DND-41 (cell line): ENCODE measurements at regions not wholly inside any gene's neighbourhood (a gene's known extent, or its start where the extent isn't known, plus 50 kb on each side); places are given as distances from the start of the nearest gene placed in this dataset.

ENCODE experiments used
- ATAC-seq: fragments of 200-7000 bp; cut with Tn5 transposase; 3 replicates; pipeline ENCODE4 v1.9.1; 2021; ENCODE audit warnings: low read depth; ENCODE audit not compliant: insufficient read depth
- DNase-seq: peaks from one replicate; pipeline ENCODE4 v3.0.0-alpha.2; 2020
- H2AFZ ChIP-seq: 2 replicates; pipeline ENCODE4 v1.6.0; 2012; ENCODE audit warnings: low read depth, low read length
- H3K27ac ChIP-seq: 2 replicates; pipeline ENCODE4 v1.5.1; 2012; ENCODE audit warnings: low read length, inconsistent platforms
- H3K27me3 ChIP-seq: fragments of 200-600 bp; sonication (generic); 2 replicates; pipeline ENCODE4 v1.6.0; 2012; ENCODE audit warnings: low read length, mild to moderate bottlenecking, inconsistent platforms; ENCODE audit not compliant: insufficient read depth, poor library complexity
- H3K36me3 ChIP-seq: 2 replicates; pipeline ENCODE4 v1.5.1; 2012; ENCODE audit warnings: low read length, inconsistent platforms; ENCODE audit not compliant: insufficient read depth
- H3K4me1 ChIP-seq: 2 replicates; pipeline ENCODE4 v1.5.1; 2012; ENCODE audit warnings: mild to moderate bottlenecking, low read length; ENCODE audit not compliant: insufficient read depth
- H3K4me2 ChIP-seq: 2 replicates; pipeline ENCODE4 v1.6.0; 2012; ENCODE audit warnings: mild to moderate bottlenecking, moderate library complexity, low read length, inconsistent platforms; ENCODE audit not compliant: insufficient read depth
- H3K4me3 ChIP-seq, 2 experiments: fragments of 200-600 bp in 1 of 2; shearing (Covaris generic) in 1 of 2; 2 replicates each; pipeline ENCODE4 v1.5.1; 2012 to 2016; ENCODE audit warnings: inconsistent platforms in 2 of 2, low read length in 2 of 2, mild to moderate bottlenecking in 2 of 2, low read depth in 1 of 2, moderate library complexity in 1 of 2
- H3K79me2 ChIP-seq: 2 replicates; pipeline ENCODE4 v1.6.0; 2012; ENCODE audit warnings: low read length, inconsistent platforms; ENCODE audit not compliant: insufficient read depth
- H3K9ac ChIP-seq: 2 replicates; pipeline ENCODE4 v1.6.0; 2012; ENCODE audit warnings: low read depth, mild to moderate bottlenecking, inconsistent platforms, low read length, moderate library complexity
- H3K9me3 ChIP-seq: 2 replicates; pipeline ENCODE4 v1.5.1; 2012; ENCODE audit warnings: low read length, moderate library complexity, mild to moderate bottlenecking, inconsistent platforms; ENCODE audit not compliant: insufficient read depth, severe bottlenecking
- H4K20me1 ChIP-seq: 2 replicates; pipeline ENCODE4 v1.6.0; 2012; ENCODE audit warnings: low read length; ENCODE audit not compliant: insufficient read depth
- CTCF ChIP-seq: IDR thresholded peaks from 2 replicates; pipeline ENCODE4 v1.5.1; 2012; ENCODE audit warnings: borderline replicate concordance, low read length, moderate library complexity, mild to moderate bottlenecking; ENCODE audit not compliant: poor library complexity, severe bottlenecking; ENCODE audit errors: extremely low read depth
- EZH2 ChIP-seq: IDR thresholded peaks from 3 replicates; pipeline ENCODE4 v1.6.1; 2012; ENCODE audit warnings: borderline replicate concordance, low read depth, mild to moderate bottlenecking, moderate library complexity, low read length, inconsistent platforms; ENCODE audit not compliant: severe bottlenecking

GRCh38 chr13:88627071-88627470 is 955.9 kb downstream of the SLITRK5 start:
- Histone ChIP-seq H3K27me3 (no peaks in the 10 kb centered on the region), H3K27ac (no peak overlapping the region), H3K4me1 (no peaks in the 10 kb centered on the region), H4K20me1 (no peaks in the 10 kb centered on the region), H2AFZ (no peak overlapping the region), H3K4me2 (no peak overlapping the region), H3K4me3 (no peak overlapping the region), H3K79me2 (no peaks in the 10 kb centered on the region), H3K9ac (no peak overlapping the region), H3K9me3 (no peaks in the 10 kb centered on the region), H3K36me3 (no peaks in the 10 kb centered on the region)
- TF ChIP-seq CTCF (no peak), EZH2 (no peak)
- ATAC-seq (no peak), DNase-seq (no peak)

- Histone ChIP-seq H3K4me3 (no peak overlapping the region), H3K4me2 (no peak overlapping the region), H3K36me3 (no peaks in the 10 kb centered on the region), H2AFZ (no peak overlapping the region), H3K9me3 (no peaks in the 10 kb centered on the region), H3K9ac (no peak overlapping the region), H4K20me1 (no peaks in the 10 kb centered on the region), H3K4me1 (no peaks in the 10 kb centered on the region), H3K27ac (no peak overlapping the region), H3K79me2 (no peaks in the 10 kb centered on the region), H3K27me3 (no peaks in the 10 kb centered on the region)
- ATAC-seq (no peak), DNase-seq (no peak)
- no peak for TF ChIP-seq CTCF
Observed at GRCh38 chr13:88628882-88629281, 957.7 kb downstream of the SLITRK5 start.

- no peaks in the 10 kb centered on the region for H4K20me1 ChIP-seq
- H3K27me3 ChIP-seq, result no peaks in the 10 kb centered on the region
- DNase-seq, result no peak
- ATAC-seq, result no peak
- H3K27ac ChIP-seq, result no peak overlapping the region
- no peaks in the 10 kb centered on the region for H3K79me2 ChIP-seq
- no peaks in the 10 kb centered on the region for H3K9me3 ChIP-seq
- no peak overlapping the region for H3K9ac ChIP-seq
- no peak overlapping the region for H3K4me2 ChIP-seq
- no peaks in the 10 kb centered on the region for H3K36me3 ChIP-seq
- no peaks in the 10 kb centered on the region for H3K4me1 ChIP-seq
- H3K4me3 ChIP-seq, result no peak overlapping the region
- TF ChIP-seq CTCF (no peak), EZH2 (no peak)
- H2AFZ ChIP-seq, result no peak overlapping the region
Observed at GRCh38 chr13:88637935-88638334, 966.8 kb downstream of the SLITRK5 start.

- ATAC-seq (no peak), DNase-seq (no peak)
- Histone ChIP-seq H2AFZ (no peak overlapping the region), H3K4me2 (no peak overlapping the region), H3K9me3 (peaks cover 13% of the 10 kb centered on the region), H3K27me3 (no peaks in the 10 kb centered on the region), H4K20me1 (no peaks in the 10 kb centered on the region), H3K79me2 (no peaks in the 10 kb centered on the region), H3K27ac (no peak overlapping the region), H3K4me3 (no peak overlapping the region), H3K36me3 (no peaks in the 10 kb centered on the region), H3K9ac (no peak overlapping the region), H3K4me1 (no peaks in the 10 kb centered on the region)
- TF ChIP-seq CTCF, result no peak
- no peak for TF ChIP-seq EZH2
Observed at GRCh38 chr13:88643233-88643632, 972.1 kb downstream of the SLITRK5 start.
